PC-3 (cell line): ENCODE measurements at regions not wholly inside any gene's neighbourhood (a gene's known extent, or its start where the extent isn't known, plus 50 kb on each side); places are given as distances from the start of the nearest gene placed in this dataset.
"Not testable (repeated sequence)": the region's sequence is repeated elsewhere in the genome, so short reads cannot be mapped to it uniquely, and the experiment has no call there.

ENCODE experiments used
- ATAC-seq: fragments of 200-7000 bp; cut with Tn5 transposase; 2 replicates; pipeline ENCODE4 v1.9.1; 2020; ENCODE audit warnings: mild to moderate bottlenecking, moderate library complexity
- BruUV-seq: library from RNA; stranded (reverse); fragments of 400-500 nt; replicated peaks from 2 replicates; lab custom pipeline; 2021; lab: Mats Ljungman, UMichigan
- CTCF ChIA-PET: fragments of 300-600 bp; sonication (Branson Sonifier 250); formaldehyde crosslinking; loops from one replicate; lab custom pipeline; 2022; ENCODE audit warnings: antibody characterized with exemption; lab: Charles Lee
- POLR2A ChIA-PET: fragments of 300-600 bp; sonication (Branson Sonifier 250); formaldehyde crosslinking; loops from one replicate; lab custom pipeline; 2022; ENCODE audit warnings: antibody characterized with exemption; ENCODE audit not compliant: unreplicated experiment; lab: Charles Lee
- DNase-seq: peaks from one replicate; pipeline ENCODE4 v3.0.0-alpha.2; 2015
- H2AFZ ChIP-seq: fragments of 300-600 bp; sonication (generic); 2 replicates; pipeline ENCODE4 v1.6.0; 2016; ENCODE audit warnings: antibody characterized with exemption, low read length
- H3F3A ChIP-seq: fragments of 300-600 bp; sonication (generic); one replicate; pipeline ENCODE4 v1.6.0; 2017; ENCODE audit warnings: antibody characterized with exemption, low read length, control low read depth, mild to moderate bottlenecking; ENCODE audit not compliant: unreplicated experiment
- H3K27ac ChIP-seq: fragments of 300-600 bp; sonication (generic); 2 replicates; pipeline ENCODE4 v1.5.1; 2016; ENCODE audit warnings: mild to moderate bottlenecking, low read length
- H3K27me3 ChIP-seq: fragments of 300-600 bp; sonication (generic); 2 replicates; pipeline ENCODE4 v1.6.1; 2016; ENCODE audit warnings: low read length, mixed read lengths
- H3K36me3 ChIP-seq: fragments of 300-600 bp; sonication (generic); 2 replicates; pipeline ENCODE4 v1.6.1; 2016; ENCODE audit warnings: low read depth, mixed run types, low read length, mixed read lengths
- H3K4me1 ChIP-seq: fragments of 300-600 bp; sonication (generic); 2 replicates; pipeline ENCODE4 v1.5.1; 2016; ENCODE audit warnings: low read length; ENCODE audit not compliant: insufficient read depth
- H3K4me2 ChIP-seq: fragments of 300-600 bp; sonication (generic); 2 replicates; pipeline ENCODE4 v1.6.0; 2016; ENCODE audit warnings: low read length
- H3K4me3 ChIP-seq: fragments of 300-600 bp; sonication (generic); 2 replicates; pipeline ENCODE4 v1.5.1; 2016; ENCODE audit warnings: mild to moderate bottlenecking, low read length, mixed read lengths
- H3K79me2 ChIP-seq: fragments of 300-600 bp; sonication (generic); 2 replicates; pipeline ENCODE4 v1.6.1; 2017; ENCODE audit warnings: low read length, mixed read lengths
- H3K9ac ChIP-seq: fragments of 300-600 bp; sonication (generic); 2 replicates; pipeline ENCODE4 v1.6.0; 2016; ENCODE audit warnings: mild to moderate bottlenecking, low read length
- H3K9me2 ChIP-seq: fragments of 300-600 bp; sonication (generic); replicated peaks from 2 replicates; pipeline ENCODE4 v1.6.1; 2016; ENCODE audit warnings: mixed run types, low read length, mixed read lengths
- H3K9me3 ChIP-seq: fragments of 300-600 bp; sonication (generic); 2 replicates; pipeline ENCODE4 v1.6.1; 2016; ENCODE audit warnings: low read length, mixed read lengths
- H4K20me1 ChIP-seq: fragments of 300-600 bp; sonication (generic); 2 replicates; pipeline ENCODE4 v1.6.1; 2016; ENCODE audit warnings: low read length, mixed read lengths
- CTCF ChIP-seq: fragments of 300-600 bp; sonication (generic); conservative IDR thresholded peaks from 2 replicates; pipeline ENCODE4 v1.5.1; 2017; ENCODE audit warnings: antibody characterized with exemption, low read depth, mild to moderate bottlenecking, low read length
- EZH2 ChIP-seq: fragments of 300-600 bp; sonication (generic); IDR thresholded peaks from one replicate; pipeline ENCODE4 v1.6.1; 2017; ENCODE audit warnings: antibody characterized with exemption, mild to moderate bottlenecking, low read length; ENCODE audit not compliant: unreplicated experiment
- EZH2phosphoT487 ChIP-seq: fragments of 300-600 bp; sonication (generic); IDR thresholded peaks from 2 replicates; pipeline ENCODE4 v1.6.1; 2018; ENCODE audit warnings: mild to moderate bottlenecking, antibody characterized with exemption, low read length, borderline replicate concordance
- intact Hi-C: fragments of 100-400 bp; cut with micrococcal nuclease; formaldehyde crosslinking; loops from 2 replicates; pipeline ENCODE4 v1.9.0; 2023

- CTCF ChIA-PET, BruUV-seq: not testable (repeated sequence)
These were observed 55.4 kb upstream of the P3H2 start for GRCh38 chr3:190176106-190176505.

GRCh38 chr3:190175490-190175889 is 54.8 kb upstream of the P3H2 start:
- CTCF ChIA-PET: no interaction called here
- Histone ChIP-seq H3K9me2 (no peaks in the 10 kb centered on the region), H3K4me1 (peaks cover 13% of the 10 kb centered on the region), H3K4me2 (no peak overlapping the region), H2AFZ (no peak overlapping the region), H3K27ac (no peak overlapping the region), H3K27me3 (no peaks in the 10 kb centered on the region), H4K20me1 (no peaks in the 10 kb centered on the region), H3K4me3 (no peak overlapping the region), H3K9me3 (no peaks in the 10 kb centered on the region), H3K79me2 (no peaks in the 10 kb centered on the region), H3F3A (peaks cover 3% of the 10 kb centered on the region), H3K36me3 (no peaks in the 10 kb centered on the region), H3K9ac (no peak overlapping the region)
- ATAC-seq (peak; percentile 38; the same call in 1 of the 2 replicates), DNase-seq (peak; percentile 24)
- no TSS peak for BruUV-seq
- intact Hi-C loops: no loop called here
- TF ChIP-seq EZH2phosphoT487: no peak
- TF ChIP-seq CTCF: no peak
- no peak for TF ChIP-seq EZH2
- POLR2A ChIA-PET: no interaction called here

More at GRCh38 chr3:190176106-190176505, 55.4 kb upstream of the P3H2 start:
- H3K9me3 ChIP-seq, POLR2A ChIA-PET, H3K9ac ChIP-seq, H3F3A ChIP-seq, H3K79me2 ChIP-seq, H3K27me3 ChIP-seq, DNase-seq, H3K4me2 ChIP-seq, H3K9me2 ChIP-seq, H3K4me3 ChIP-seq, intact Hi-C loops, H2AFZ ChIP-seq, H4K20me1 ChIP-seq, H3K27ac ChIP-seq, ATAC-seq, H3K36me3 ChIP-seq: not testable (repeated sequence)
- peaks cover 19% of the 10 kb centered on the region for H3K4me1 ChIP-seq

- intact Hi-C loops: no loop called here
- no peak overlapping the region for H3K27ac ChIP-seq
- ChIA-PET POLR2A (no interaction called here), CTCF (no interaction called here)
- 0 out of 2 replicates have a peak, but pooled peaks cover 3% of the 10 kb centered on the region for H3K4me1 ChIP-seq
- TF ChIP-seq EZH2 (no peak), CTCF (no peak), EZH2phosphoT487 (no peak)
- BruUV-seq: no TSS peak
- no peak for DNase-seq
- no peak for ATAC-seq
- H3K4me3 ChIP-seq: no peak overlapping the region
- H3K9me3 ChIP-seq: no peaks in the 10 kb centered on the region
- H2AFZ ChIP-seq: no peak overlapping the region
- H3K4me2 ChIP-seq: no peak overlapping the region
- H3K36me3 ChIP-seq: no peaks in the 10 kb centered on the region
- no peaks in the 10 kb centered on the region for H3K79me2 ChIP-seq
- no peak overlapping the region for H3K9ac ChIP-seq
- no peaks in the 10 kb centered on the region for H3K9me2 ChIP-seq
- no peaks in the 10 kb centered on the region for H4K20me1 ChIP-seq
- H3K27me3 ChIP-seq: no peaks in the 10 kb centered on the region
- no peaks in the 10 kb centered on the region for H3F3A ChIP-seq
These were observed 53.8 kb upstream of the P3H2 start for GRCh38 chr3:190174471-190174870.
